Coronary artery (tissue), 2 donors: ENCODE measurements at regions not wholly inside any gene's neighbourhood (a gene's known extent, or its start where the extent isn't known, plus 50 kb on each side); places are given as distances from the start of the nearest gene placed in this dataset.

Experiments
- DNase-seq: peaks from one replicate; pipeline ENCODE4 v3.0.0-alpha.2; 2017; ENCODE audit warnings: low spot score
- H3K27ac ChIP-seq, 2 donors: fragments of 200-600 bp; sonication (generic); one replicate each; pipeline ENCODE4 v1.5.1; 2016 to 2019
- H3K4me3 ChIP-seq: fragments of 200-600 bp; sonication (generic); 2 replicates; pipeline ENCODE4 v1.5.1; 2016; ENCODE audit warnings: mild to moderate bottlenecking, moderate library complexity
- TF ChIP-seq, protein P1 (sequence below): fragments of 200-600 bp; sonication (generic); IDR thresholded peaks from one replicate; pipeline ENCODE4 v1.5.1; 2019; ENCODE audit warnings: antibody characterized with exemption

DNA sequence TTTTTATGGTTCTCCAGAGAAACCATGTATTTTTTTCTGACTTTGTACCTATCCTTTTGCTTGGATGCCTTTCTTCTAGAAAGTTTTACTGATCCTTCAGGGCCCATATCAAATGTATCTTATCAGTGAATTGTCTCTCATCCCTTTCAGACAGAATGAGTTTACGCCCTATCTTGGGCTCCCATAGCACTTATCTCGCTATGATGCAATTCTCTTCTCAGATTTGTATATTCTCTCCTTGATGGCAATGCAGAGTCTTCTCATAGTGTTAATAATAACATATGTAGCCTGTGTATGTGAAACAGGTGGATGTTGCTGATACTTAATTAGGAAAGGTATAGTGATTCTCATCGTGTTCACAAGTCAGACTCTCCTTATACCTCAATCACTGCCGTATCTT lies 336.2 kb downstream of the UTRN start:
- TF ChIP-seq, protein P1, sequence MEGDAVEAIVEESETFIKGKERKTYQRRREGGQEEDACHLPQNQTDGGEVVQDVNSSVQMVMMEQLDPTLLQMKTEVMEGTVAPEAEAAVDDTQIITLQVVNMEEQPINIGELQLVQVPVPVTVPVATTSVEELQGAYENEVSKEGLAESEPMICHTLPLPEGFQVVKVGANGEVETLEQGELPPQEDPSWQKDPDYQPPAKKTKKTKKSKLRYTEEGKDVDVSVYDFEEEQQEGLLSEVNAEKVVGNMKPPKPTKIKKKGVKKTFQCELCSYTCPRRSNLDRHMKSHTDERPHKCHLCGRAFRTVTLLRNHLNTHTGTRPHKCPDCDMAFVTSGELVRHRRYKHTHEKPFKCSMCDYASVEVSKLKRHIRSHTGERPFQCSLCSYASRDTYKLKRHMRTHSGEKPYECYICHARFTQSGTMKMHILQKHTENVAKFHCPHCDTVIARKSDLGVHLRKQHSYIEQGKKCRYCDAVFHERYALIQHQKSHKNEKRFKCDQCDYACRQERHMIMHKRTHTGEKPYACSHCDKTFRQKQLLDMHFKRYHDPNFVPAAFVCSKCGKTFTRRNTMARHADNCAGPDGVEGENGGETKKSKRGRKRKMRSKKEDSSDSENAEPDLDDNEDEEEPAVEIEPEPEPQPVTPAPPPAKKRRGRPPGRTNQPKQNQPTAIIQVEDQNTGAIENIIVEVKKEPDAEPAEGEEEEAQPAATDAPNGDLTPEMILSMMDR, result no peak
- H3K27ac ChIP-seq, result no peak overlapping the region
- DNase-seq, result no peak

DNA sequence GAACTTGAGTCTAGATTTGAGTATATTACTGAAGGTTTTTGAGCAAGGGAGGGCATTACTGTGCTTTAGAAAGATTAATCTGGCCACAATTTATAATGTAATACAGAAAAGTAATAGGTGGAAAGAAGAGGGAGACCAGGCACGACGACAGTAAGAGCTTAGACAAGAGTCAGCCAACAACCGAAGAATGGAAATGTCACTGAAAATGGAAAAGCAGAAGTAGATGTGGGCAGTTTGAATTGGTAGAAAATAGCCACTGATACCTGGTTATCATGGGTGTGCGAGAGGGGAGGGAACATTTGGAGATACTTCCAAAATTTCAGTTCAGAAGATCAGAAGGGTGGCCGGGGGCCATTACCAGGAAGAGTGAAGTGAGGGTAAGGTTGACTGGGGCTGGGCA lies 339.1 kb downstream of the UTRN start:
- no peak overlapping the region for H3K4me3 ChIP-seq
- TF ChIP-seq, protein P1, result no peak
- no peak for DNase-seq
- H3K27ac ChIP-seq, result no peak overlapping the region

More for the DNA sequence above, 336.2 kb downstream of the UTRN start:
- H3K4me3 ChIP-seq, result no peak overlapping the region

DNA sequence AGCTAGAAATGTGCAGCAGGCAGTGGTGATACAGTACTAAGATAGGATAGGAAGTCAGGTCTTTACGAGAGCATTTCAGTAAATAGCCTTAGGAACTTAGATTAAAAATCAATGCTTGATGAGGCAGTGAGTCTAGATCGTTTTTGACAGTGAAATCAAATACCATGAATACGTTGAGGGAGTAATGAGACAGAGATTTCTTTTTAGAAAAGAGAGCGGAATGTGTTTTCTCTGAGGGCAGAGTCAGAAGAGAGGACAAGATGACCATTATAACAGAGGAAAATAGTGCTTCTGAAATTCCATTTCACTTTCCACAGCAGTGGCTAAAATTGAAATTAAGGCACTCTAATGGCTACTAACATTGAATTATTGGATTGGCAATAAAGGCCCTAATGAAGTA lies 339.6 kb downstream of the UTRN start:
- H3K27ac ChIP-seq, result no peak overlapping the region
- no peak for DNase-seq
- TF ChIP-seq, protein P1, result no peak
- no peak overlapping the region for H3K4me3 ChIP-seq

DNA sequence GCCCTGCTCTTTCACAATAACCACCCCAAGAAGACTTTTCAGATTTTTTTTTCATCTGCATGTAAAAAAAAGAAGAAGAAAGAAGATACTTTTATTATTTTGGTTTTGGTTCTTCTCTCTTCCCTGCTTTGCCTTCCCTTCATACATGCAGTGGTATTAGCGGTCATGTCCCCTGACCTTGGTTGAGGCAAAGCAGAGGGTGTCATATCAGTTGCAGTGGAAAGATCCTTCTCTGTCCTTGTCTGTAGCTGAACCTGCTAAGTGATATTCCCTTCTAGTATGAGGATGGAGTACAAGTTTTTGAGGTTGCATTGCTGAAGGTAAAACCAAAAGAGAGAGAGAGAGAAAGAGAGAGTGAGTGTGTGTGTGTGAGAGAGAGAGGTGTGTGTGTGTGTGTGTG lies 345.7 kb downstream of the UTRN start:
- TF ChIP-seq, protein P1, result no peak

DNA sequence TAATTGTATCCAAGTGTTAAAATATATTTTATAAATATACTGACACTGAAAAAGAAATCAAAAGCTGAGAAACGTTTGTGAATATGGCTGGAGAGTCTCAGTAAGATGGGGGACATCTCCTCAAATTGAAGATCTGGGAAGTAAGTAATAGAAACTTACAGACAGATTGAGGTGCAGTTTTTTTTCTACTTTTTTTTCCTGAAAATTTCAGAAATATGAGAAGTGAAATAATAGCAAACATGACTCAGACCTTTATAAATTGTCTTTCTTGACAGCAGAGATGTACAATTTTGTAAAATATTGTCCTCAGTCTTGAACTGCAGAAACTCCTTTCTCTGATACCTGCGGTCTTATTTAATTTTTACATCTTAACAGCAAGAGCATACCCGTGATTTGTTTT lies 347.1 kb downstream of the UTRN start:
- TF ChIP-seq, protein P1, result no peak
- no peak overlapping the region for H3K4me3 ChIP-seq
- H3K27ac ChIP-seq, result no peak overlapping the region
- DNase-seq, result no peak

More for the DNA sequence above, 345.7 kb downstream of the UTRN start:
- H3K4me3 ChIP-seq, result no peak overlapping the region
- H3K27ac ChIP-seq, result no peak overlapping the region
- DNase-seq, result no peak

DNA sequence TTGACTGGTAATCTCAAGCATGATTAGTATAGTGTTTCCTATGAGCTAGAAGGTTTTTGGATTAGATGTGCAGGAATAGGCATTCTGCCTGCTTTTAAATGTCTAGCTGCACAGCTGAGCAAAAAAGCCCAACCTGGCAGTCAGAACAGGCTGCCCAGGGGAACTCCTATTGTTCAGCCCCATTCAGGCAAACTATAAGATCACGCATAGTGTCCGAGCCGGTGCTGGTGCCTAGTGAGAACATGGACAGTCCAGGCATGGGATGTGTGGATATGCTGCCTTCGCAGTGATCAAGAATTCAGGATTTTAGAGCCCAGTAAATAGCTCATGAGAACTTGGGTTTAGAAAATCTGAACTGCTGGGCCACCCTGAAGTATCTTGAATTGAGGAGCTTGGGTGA lies 348.8 kb downstream of the UTRN start:
- no peak overlapping the region for H3K4me3 ChIP-seq
- DNase-seq, result no peak
- TF ChIP-seq, protein P1, result no peak
- H3K27ac ChIP-seq, result no peak overlapping the region

DNA sequence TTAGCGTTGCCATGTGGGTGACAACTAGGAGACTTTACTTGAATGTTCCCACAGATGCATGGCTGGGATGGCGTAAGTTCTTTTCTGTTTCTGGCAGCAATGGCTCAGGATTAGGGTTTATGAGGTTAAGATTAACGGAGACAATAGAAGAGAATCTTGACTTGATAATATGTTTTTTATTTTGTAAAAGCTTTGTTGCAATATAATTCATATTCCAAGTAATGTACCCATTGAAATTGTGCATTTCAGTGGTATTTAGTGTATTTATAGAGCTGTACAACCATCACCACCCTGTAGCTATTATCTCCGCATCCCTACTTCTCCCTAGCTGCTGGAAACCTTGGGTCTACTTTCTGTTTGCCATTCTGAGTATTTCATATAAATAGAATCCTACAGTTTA lies 349.2 kb downstream of the UTRN start:
- DNase-seq, result no peak
- Histone ChIP-seq H3K4me3 (no peak overlapping the region), H3K27ac (no peak overlapping the region)
- TF ChIP-seq, protein P1, result no peak
